ENCODE measurements at regions not wholly inside any gene's neighbourhood (a gene's known extent, or its start where the extent isn't known, plus 50 kb on each side); places are given as distances from the start of the nearest gene placed in this dataset.
"Not testable (repeated sequence)": the region's sequence is repeated elsewhere in the genome, so short reads cannot be mapped to it uniquely, and the experiment has no call there.

- DNase-seq (ENCODE audit: low spot score), result no peak
These were observed 269.1 kb downstream of the MED10 start for GRCh38 chr5:6108981-6109825.

DNA sequence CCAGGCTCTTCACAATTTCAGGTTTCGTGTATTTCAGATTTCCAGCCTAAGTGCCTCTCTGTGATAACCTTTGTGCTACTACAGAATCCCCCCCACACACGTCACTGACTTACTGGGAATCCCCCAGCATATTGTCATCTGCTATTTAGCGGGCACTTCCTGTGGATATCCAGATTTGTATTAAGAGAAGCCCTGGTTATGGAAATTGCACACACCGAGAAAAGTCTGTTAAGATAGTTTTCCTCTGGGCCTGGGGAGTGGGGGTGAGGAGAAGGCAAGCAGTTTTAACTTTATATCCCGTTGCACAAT is 269.9 kb downstream of the MED10 start:
- DNase-seq (ENCODE audit: low spot score), result no peak

GRCh38 chr5:6107675-6108539 is 270.4 kb downstream of the MED10 start:
- DNase-seq (ENCODE audit: low spot score), result no peak

DNA sequence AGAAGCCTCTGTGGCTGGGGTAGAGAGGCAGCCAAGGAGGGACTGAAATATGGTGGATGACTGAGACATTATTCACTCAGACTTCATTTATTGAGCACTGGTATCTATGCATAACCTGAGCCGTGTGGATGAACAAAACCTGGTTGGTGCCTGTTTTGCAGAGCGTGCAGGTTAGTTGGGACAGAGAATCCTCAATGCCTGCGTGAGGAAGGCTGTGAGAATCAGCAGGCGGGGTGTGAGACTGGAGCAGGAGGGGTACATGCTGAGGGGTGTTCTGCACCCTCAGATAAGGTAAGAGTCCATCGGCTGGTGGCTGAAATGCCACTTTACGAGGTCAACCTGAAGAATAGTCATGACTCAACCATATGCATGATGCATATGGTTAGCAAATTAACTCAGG is 271.6 kb downstream of the MED10 start:
- no peak for DNase-seq (ENCODE audit: low spot score)

DNA sequence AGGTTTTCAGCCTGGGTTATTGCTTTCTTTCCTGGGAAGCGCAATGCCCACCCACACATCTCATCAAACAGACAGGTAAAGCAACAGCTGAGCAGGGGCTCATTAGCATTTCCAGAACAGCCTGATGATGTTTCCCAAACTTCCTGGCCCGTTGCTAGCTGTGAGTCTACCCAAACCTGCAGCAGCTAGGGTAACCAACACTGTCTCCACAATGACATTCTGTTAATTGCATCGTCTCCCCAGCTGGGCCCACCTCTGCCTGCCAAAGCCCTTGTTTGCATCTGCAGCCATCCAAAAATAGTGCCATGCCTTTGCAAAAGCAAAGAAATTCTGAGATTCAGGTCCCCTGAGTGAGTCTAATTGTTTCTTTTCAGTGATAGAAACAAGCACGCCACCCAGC is 273.0 kb downstream of the MED10 start:
- DNase-seq (ENCODE audit: low spot score), result no peak

DNA sequence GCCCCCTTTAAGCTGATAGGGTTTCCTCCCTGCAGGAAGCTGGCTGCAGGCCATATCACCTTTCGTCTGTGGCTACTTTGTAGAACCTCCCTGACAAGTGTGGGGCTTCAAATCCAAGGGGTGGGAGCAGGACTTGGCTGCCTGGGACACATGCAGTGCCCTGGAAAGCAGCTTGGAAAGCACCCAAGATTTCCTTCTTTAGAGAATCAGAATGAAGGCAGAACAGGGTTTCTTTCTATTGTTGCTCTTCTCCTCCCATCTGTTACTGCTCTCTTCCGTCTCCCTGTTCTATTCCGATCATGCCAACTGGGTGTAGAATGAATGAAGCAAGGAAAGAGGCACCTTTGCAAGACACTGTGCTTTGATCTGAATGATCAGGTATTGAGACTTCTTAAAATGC is 282.2 kb downstream of the MED10 start:
- no peak for DNase-seq (ENCODE audit: low spot score)

- DNase-seq (ENCODE audit: low spot score), result not testable (repeated sequence)
These were observed 284.2 kb downstream of the MED10 start for GRCh38 chr5:6094180-6094579.

DNA sequence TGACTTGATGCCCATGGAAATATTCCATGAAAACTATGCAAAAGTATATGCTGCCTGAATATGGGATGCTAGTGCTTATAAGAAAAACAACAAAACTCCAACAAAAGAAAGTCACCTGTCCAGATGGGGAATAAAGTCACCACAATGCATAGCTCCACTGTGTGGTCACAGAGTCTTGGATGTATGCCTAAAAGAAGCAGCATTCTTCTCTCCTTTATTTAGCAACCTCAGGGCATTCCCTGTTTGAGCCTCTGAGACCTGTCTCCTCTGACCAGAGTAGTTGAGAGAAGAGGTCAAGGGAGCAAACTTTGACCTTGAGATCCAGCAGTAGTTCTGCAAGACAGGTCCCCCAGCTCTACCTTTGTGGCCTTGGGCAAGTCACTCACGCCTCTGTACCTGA is 287.5 kb downstream of the MED10 start:
- no peak for DNase-seq (ENCODE audit: low spot score)

- no peak for DNase-seq (ENCODE audit: low spot score)
These were observed 288.2 kb downstream of the MED10 start for GRCh38 chr5:6090079-6090654.

DNA sequence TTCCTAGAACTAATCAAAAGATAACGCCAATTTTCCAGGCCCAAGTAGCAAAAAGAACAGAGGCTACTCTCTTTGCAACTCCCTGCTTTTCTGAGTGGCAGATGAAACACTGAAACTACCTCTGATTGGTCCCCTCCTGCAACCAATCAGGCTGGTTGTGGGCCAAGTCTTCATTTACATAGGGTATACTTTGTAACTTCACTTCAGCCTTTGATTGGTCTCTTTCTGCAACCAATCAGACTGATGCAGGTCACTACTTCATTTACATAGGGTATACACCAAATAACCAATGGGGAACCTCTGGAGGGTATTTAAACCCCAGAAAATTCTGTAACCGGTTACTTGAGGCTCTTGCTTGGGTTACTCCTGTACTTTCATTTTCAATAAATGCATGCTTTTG is 289.6 kb downstream of the MED10 start:
- no peak for DNase-seq (ENCODE audit: low spot score)

DNA sequence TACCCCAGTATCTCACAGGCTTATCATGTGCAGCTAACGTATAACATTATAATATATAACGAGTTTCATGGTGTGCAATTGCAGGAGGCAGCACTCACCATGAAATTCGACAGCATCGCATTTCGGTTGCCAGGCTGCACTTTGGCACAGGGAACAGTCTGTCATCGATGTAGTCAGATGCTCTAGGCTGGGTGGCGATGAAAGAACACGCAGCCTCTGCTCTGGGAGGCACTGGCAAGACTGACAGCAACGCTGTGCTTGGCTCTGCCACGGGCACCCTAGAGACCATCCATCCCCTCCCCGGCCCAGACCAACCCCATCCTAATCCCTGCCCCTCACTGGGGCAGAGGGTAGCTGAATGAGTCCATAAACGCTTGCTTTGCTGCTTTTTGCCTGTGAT is 290.8 kb downstream of the MED10 start:
- DNase-seq (ENCODE audit: low spot score), result no peak

- no peak for DNase-seq (ENCODE audit: low spot score)
These were observed 291.5 kb downstream of the MED10 start for GRCh38 chr5:6086871-6087270.

DNA sequence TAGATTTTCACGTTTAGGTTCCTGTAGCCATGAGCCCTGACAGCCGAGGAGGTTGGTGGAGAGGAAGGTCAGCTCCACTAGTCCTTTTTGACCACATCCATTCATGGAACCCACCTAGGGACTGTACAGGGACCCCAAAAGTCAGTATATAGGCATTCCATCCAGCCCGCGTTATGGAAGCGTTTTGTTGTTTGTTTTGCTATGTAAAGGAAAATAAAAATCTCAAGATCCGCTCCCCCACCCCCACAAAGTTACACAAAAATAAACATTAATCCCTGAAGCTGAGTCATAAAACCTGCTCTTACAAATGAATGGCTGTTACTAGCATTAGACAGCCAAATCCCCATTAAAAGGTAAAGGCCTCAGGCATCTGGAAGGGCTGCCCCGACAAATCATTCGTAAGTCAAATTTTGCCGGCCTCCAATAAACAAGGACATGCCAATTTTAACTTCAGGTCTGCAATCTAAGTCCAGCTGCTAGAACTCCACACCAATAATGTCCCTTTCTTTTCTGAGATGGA is 292.9 kb downstream of the MED10 start:
- DNase-seq (ENCODE audit: low spot score), result no peak

GRCh38 chr5:6084836-6085235 is 293.5 kb downstream of the MED10 start:
- DNase-seq (ENCODE audit: low spot score), result no peak

DNA sequence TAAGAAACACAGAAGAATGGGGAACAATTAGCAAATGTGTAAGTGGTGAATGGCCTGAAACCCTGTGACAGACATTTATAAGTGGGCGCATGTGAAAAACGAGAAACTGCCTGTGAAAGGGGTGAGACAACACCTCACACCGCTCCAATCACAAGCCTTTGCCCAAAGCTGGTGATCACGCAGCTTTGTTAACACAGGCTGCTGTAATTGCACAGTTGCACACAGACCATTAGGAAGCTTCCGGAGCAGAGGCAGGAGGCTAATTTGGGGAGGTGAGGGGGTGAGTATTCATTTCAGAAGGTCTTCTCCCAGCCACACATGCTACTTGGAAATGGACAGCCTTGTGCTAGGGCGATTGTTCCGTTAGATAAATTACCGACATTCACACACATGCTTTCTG is 294.0 kb downstream of the MED10 start:
- no peak for DNase-seq (ENCODE audit: low spot score)

GRCh38 chr5:6083311-6083978 is 294.9 kb downstream of the MED10 start:
- no peak for DNase-seq (ENCODE audit: low spot score)

- no peak for DNase-seq (ENCODE audit: low spot score)
These were observed 295.7 kb downstream of the MED10 start for GRCh38 chr5:6082685-6083084.

GRCh38 chr5:6081727-6082210 is 296.6 kb downstream of the MED10 start:
- no peak for DNase-seq (ENCODE audit: low spot score)

DNA sequence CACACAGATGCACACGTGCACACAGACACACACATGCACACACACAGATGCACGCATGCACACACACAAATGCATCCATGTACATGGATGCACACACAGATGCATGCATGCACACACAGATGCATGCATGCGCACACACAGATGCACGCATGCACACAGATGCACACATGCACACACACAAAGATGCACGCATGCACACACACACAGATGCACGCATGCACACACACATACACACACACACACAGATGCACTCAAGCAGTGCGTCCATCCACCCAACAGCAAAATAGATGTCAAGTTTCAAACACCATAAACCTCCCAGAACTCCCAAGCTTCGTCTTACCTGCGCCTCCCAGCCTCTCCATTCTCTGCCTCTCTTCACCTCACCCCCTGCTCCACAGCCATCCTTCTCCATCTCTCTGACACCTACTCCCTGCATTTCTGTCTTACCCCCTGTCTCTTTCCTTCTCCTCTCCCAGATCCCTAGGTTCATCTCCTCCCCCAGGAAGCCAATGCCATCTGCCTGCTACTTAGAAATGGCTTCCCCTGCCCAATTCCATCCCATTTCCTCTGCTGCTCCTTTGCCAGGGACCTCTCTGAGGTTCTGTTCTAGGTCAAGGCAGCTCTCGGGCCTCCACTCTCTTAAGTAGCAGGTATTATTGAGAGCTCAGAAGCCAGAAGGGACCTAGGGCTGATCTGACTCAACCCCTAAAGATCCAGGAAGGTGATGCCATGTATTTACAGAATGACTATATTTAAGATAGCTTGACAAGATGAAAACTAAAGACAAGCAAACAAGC is 297.2 kb downstream of the MED10 start:
- DNase-seq (ENCODE audit: low spot score), result no peak

- DNase-seq (ENCODE audit: low spot score), result no peak
These were observed 297.9 kb downstream of the MED10 start for GRCh38 chr5:6080436-6080835.

GRCh38 chr5:6078881-6079280 is 299.5 kb downstream of the MED10 start:
- DNase-seq (ENCODE audit: low spot score), result no peak
